KMS-11 (cell line): ENCODE measurements at regions not wholly inside any gene's neighbourhood (a gene's known extent, or its start where the extent isn't known, plus 50 kb on each side); places are given as distances from the start of the nearest gene placed in this dataset.

Experiments used
- H2AFZ ChIP-seq: fragments of 200-600 bp; sonication (generic); 2 replicates; pipeline ENCODE4 v1.6.1; 2016; ENCODE audit warnings: antibody characterized with exemption, mixed run types, low read depth
- H3K27ac ChIP-seq: fragments of 200-600 bp; sonication (generic); 2 replicates; pipeline ENCODE4 v1.6.1; 2016; ENCODE audit warnings: mild to moderate bottlenecking, mixed run types
- H3K27me3 ChIP-seq: fragments of 200-600 bp; sonication (generic); 2 replicates; pipeline ENCODE4 v1.6.1; 2017; ENCODE audit warnings: mild to moderate bottlenecking, low read depth, mixed run types, moderate library complexity; ENCODE audit not compliant: insufficient read depth
- H3K36me3 ChIP-seq: fragments of 200-600 bp; sonication (generic); 2 replicates; pipeline ENCODE4 v1.6.1; 2017; ENCODE audit warnings: mild to moderate bottlenecking, mixed run types; ENCODE audit not compliant: insufficient read depth
- H3K4me1 ChIP-seq: fragments of 200-600 bp; sonication (generic); 2 replicates; pipeline ENCODE4 v1.6.1; 2016; ENCODE audit warnings: mild to moderate bottlenecking, low read depth, mixed run types; ENCODE audit not compliant: poor library complexity, severe bottlenecking
- H3K4me2 ChIP-seq: fragments of 200-600 bp; sonication (generic); 2 replicates; pipeline ENCODE4 v1.7.0; 2016; ENCODE audit warnings: mild to moderate bottlenecking, mixed run types
- H3K4me3 ChIP-seq: fragments of 200-600 bp; sonication (generic); IDR thresholded peaks from 2 replicates; pipeline ENCODE4 v1.6.1; 2017; ENCODE audit warnings: low read depth, low read length, mixed read lengths; ENCODE audit not compliant: insufficient read depth
- H3K79me2 ChIP-seq: fragments of 200-600 bp; sonication (generic); 2 replicates; pipeline ENCODE4 v1.6.1; 2016; ENCODE audit warnings: low read depth, mixed run types; ENCODE audit not compliant: insufficient read depth
- H3K9ac ChIP-seq: fragments of 200-600 bp; sonication (generic); 2 replicates; pipeline ENCODE4 v1.6.1; 2016; ENCODE audit warnings: mild to moderate bottlenecking, mixed run types
- H4K20me1 ChIP-seq: fragments of 200-600 bp; sonication (generic); 2 replicates; pipeline ENCODE4 v1.6.1; 2016; ENCODE audit warnings: mild to moderate bottlenecking, mixed run types; ENCODE audit not compliant: insufficient read depth
- TF ChIP-seq, protein P1 (sequence below): fragments of 200-600 bp; sonication (generic); conservative IDR thresholded peaks from 2 replicates; pipeline ENCODE4 v1.6.1; 2017; ENCODE audit warnings: low read depth, mild to moderate bottlenecking, antibody characterized with exemption, low read length, moderate library complexity, mixed read lengths

DNA sequence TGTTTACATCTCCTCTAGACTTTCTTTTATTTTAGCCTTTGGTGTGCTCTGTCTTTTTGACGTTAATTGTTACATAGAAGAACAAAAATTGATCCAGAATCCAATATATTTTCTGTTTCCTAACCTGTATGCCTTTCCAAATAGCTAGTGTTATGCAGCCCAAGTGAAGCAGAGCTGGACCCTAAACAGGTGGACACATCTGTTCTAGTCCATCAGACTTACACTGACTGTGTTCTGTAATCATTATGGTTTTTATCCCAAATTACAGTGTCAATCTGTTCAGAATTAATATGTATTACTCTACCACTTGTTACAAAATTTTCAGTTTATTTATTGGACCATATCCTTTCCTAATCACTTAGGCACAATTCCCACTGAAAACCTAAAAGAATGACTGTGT lies 176.8 kb upstream of the FOXG1 start:
- H3K4me2 ChIP-seq = no peak overlapping the region
- no peak overlapping the region for H3K9ac ChIP-seq
- H3K36me3 ChIP-seq = no peaks in the 10 kb centered on the region
- TF ChIP-seq, protein P1, sequence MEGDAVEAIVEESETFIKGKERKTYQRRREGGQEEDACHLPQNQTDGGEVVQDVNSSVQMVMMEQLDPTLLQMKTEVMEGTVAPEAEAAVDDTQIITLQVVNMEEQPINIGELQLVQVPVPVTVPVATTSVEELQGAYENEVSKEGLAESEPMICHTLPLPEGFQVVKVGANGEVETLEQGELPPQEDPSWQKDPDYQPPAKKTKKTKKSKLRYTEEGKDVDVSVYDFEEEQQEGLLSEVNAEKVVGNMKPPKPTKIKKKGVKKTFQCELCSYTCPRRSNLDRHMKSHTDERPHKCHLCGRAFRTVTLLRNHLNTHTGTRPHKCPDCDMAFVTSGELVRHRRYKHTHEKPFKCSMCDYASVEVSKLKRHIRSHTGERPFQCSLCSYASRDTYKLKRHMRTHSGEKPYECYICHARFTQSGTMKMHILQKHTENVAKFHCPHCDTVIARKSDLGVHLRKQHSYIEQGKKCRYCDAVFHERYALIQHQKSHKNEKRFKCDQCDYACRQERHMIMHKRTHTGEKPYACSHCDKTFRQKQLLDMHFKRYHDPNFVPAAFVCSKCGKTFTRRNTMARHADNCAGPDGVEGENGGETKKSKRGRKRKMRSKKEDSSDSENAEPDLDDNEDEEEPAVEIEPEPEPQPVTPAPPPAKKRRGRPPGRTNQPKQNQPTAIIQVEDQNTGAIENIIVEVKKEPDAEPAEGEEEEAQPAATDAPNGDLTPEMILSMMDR = no peak
- H3K27ac ChIP-seq = no peak overlapping the region
- H3K27me3 ChIP-seq = no peaks in the 10 kb centered on the region
- no peaks in the 10 kb centered on the region for H3K79me2 ChIP-seq
- H2AFZ ChIP-seq = no peak overlapping the region
- no peak overlapping the region for H3K4me3 ChIP-seq
- H4K20me1 ChIP-seq = no peaks in the 10 kb centered on the region
- no peaks in the 10 kb centered on the region for H3K4me1 ChIP-seq

DNA sequence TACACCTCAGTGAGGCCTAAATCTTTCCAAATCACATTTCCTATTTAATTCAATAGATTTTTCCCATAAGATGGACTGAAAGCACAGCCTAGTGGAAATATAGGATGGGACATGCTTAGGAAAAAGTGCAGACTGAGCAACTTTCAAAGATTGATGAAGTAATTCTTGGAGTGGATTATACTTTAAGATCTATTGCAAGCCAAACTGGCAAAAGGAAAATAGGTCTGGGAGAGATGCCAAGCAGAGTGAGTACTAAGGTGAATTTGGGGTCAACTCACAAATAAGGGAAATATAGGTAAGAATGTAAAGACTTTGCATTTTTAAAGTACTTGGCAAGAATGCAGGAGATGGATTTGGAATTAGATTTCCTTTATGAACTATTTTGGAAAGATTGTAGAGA lies 170.2 kb upstream of the FOXG1 start:
- no peak overlapping the region for H2AFZ ChIP-seq
- no peaks in the 10 kb centered on the region for H3K27me3 ChIP-seq
- H3K27ac ChIP-seq = no peak overlapping the region
- H3K9ac ChIP-seq = no peak overlapping the region
- no peak overlapping the region for H3K4me2 ChIP-seq
- H3K36me3 ChIP-seq = no peaks in the 10 kb centered on the region
- no peak overlapping the region for H3K4me3 ChIP-seq
- H3K4me1 ChIP-seq = no peaks in the 10 kb centered on the region
- H4K20me1 ChIP-seq = no peaks in the 10 kb centered on the region
- TF ChIP-seq, protein P1 = no peak
- H3K79me2 ChIP-seq = no peaks in the 10 kb centered on the region

DNA sequence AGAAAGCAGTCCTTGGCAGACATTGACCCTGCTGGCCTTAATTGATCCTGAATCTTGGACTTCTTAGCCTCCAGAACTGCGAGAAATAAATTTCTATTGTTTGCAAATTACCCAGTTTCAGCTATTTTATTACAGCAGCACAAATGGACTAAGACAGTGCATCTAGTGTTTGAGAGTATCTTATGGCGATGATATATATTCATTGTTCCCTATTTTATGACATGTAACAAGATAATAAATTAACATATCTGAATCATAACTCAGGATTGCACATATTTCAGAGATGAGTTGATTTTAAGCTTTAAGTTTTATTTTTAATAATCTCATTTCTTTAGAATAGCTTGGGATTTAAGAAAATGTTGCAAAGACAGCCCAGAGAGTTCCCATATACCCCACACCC lies 167.4 kb upstream of the FOXG1 start:
- no peak overlapping the region for H3K4me3 ChIP-seq
- H3K27me3 ChIP-seq = no peaks in the 10 kb centered on the region
- H3K4me1 ChIP-seq = no peaks in the 10 kb centered on the region
- no peaks in the 10 kb centered on the region for H3K79me2 ChIP-seq
- TF ChIP-seq, protein P1 = no peak
- H3K9ac ChIP-seq = no peak overlapping the region
- H3K36me3 ChIP-seq = no peaks in the 10 kb centered on the region
- H2AFZ ChIP-seq = no peak overlapping the region
- H3K4me2 ChIP-seq = no peak overlapping the region
- H4K20me1 ChIP-seq = no peaks in the 10 kb centered on the region
- no peak overlapping the region for H3K27ac ChIP-seq

DNA sequence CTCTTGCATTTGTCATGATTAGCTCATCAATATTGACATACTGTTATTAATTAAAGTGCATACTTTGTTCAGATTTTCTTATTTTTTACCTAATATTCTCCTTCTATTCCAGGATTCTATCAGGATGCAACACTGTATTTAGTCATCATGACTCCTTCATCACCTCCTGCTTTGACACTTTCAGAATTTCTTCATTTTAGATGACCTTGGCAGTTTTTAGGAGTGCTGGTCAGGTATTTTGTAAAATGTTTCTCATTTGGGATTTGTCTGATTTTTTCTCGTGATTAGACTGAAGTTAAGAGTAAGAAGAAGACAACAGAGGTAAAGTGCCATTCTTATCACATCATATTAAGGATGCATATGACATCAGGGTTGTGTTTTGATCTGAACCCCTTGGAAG lies 167.0 kb upstream of the FOXG1 start:
- H3K4me3 ChIP-seq = no peak overlapping the region
- no peaks in the 10 kb centered on the region for H4K20me1 ChIP-seq
- no peaks in the 10 kb centered on the region for H3K36me3 ChIP-seq
- no peak overlapping the region for H2AFZ ChIP-seq
- H3K79me2 ChIP-seq = no peaks in the 10 kb centered on the region
- no peaks in the 10 kb centered on the region for H3K4me1 ChIP-seq
- no peak overlapping the region for H3K4me2 ChIP-seq
- H3K27ac ChIP-seq = no peak overlapping the region
- no peaks in the 10 kb centered on the region for H3K27me3 ChIP-seq
- no peak overlapping the region for H3K9ac ChIP-seq
- TF ChIP-seq, protein P1 = no peak

DNA sequence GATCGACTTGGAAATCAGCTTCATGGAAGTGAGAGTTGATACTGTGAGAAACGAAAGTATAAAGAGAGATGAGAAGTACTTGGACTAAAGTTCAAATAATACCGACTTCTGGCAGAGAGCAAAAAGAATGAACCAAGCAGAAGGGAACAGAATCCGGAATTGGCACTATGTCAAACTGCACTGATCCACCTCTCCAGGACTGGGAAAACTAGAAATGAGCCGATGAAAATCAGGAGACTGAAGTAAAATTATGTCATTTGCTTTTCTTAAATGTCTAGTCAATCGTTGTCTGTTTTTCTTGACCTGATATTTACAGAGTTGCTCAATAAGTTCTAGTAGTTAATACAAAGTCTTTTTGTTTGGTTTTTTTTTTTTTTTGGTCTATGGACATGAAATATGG lies 163.0 kb upstream of the FOXG1 start:
- TF ChIP-seq, protein P1 = no peak
- H3K4me3 ChIP-seq = no peak overlapping the region

More for the DNA sequence above, 163.0 kb upstream of the FOXG1 start:
- Histone ChIP-seq H3K4me2 (no peak overlapping the region), H3K27ac (no peak overlapping the region), H2AFZ (no peak overlapping the region), H3K4me1 (no peaks in the 10 kb centered on the region), H4K20me1 (no peaks in the 10 kb centered on the region), H3K9ac (no peak overlapping the region), H3K36me3 (no peaks in the 10 kb centered on the region), H3K27me3 (no peaks in the 10 kb centered on the region), H3K79me2 (no peaks in the 10 kb centered on the region)
